Mesendoderm (in vitro differentiated cells): ENCODE measurements at regions not wholly inside any gene's neighbourhood (a gene's known extent, or its start where the extent isn't known, plus 50 kb on each side); places are given as distances from the start of the nearest gene placed in this dataset.
"Not testable (repeated sequence)": the region's sequence is repeated elsewhere in the genome, so short reads cannot be mapped to it uniquely, and the experiment has no call there.

Experiments used
- DNase-seq: peaks from one replicate; pipeline ENCODE4 v3.0.0; 2013
- H2AK5ac ChIP-seq: 2 replicates; pipeline ENCODE4 v1.6.1; 2013; ENCODE audit warnings: low read length, inconsistent platforms
- H2BK120ac ChIP-seq: 2 replicates; pipeline ENCODE4 v1.6.1; 2013; ENCODE audit warnings: low read depth, mild to moderate bottlenecking, low read length, moderate library complexity, mixed read lengths
- H2BK15ac ChIP-seq: replicated peaks from 2 replicates; pipeline ENCODE4 v1.6.1; 2013; ENCODE audit warnings: low read depth, mild to moderate bottlenecking, moderate library complexity
- H2BK5ac ChIP-seq: 2 replicates; pipeline ENCODE4 v1.6.1; 2013; ENCODE audit warnings: low read length, inconsistent platforms
- H3K18ac ChIP-seq: 2 replicates; pipeline ENCODE4 v1.6.1; 2013; ENCODE audit warnings: mild to moderate bottlenecking, low read length, mixed read lengths
- H3K23ac ChIP-seq: one replicate; pipeline ENCODE4 v1.6.1; 2013; ENCODE audit warnings: low read length
- H3K27ac ChIP-seq: 2 replicates; pipeline ENCODE4 v1.5.1; 2013; ENCODE audit warnings: low read depth, mild to moderate bottlenecking, inconsistent platforms, low read length, moderate library complexity
- H3K27me3 ChIP-seq: 2 replicates; pipeline ENCODE4 v1.6.1; 2013; ENCODE audit warnings: low read length, control low read depth, mild to moderate bottlenecking, inconsistent platforms; ENCODE audit not compliant: insufficient read depth, poor library complexity
- H3K36me3 ChIP-seq: 2 replicates; pipeline ENCODE4 v1.6.1; 2013; ENCODE audit warnings: low read length, inconsistent platforms; ENCODE audit not compliant: control insufficient read depth, insufficient read depth
- H3K4ac ChIP-seq: one replicate; pipeline ENCODE4 v1.6.1; 2013; ENCODE audit warnings: low read depth, mild to moderate bottlenecking, low read length, moderate library complexity
- H3K4me1 ChIP-seq: 2 replicates; pipeline ENCODE4 v1.6.1; 2013; ENCODE audit warnings: low read depth, low read length, inconsistent platforms; ENCODE audit not compliant: control insufficient read depth
- H3K4me2 ChIP-seq: 2 replicates; pipeline ENCODE4 v1.6.1; 2013; ENCODE audit warnings: low read length
- H3K4me3 ChIP-seq: 2 replicates; pipeline ENCODE4 v1.5.1; 2013; ENCODE audit warnings: mild to moderate bottlenecking, low read length
- H3K56ac ChIP-seq: one replicate; pipeline ENCODE4 v1.6.1; 2013; ENCODE audit warnings: low read length
- H3K79me1 ChIP-seq: 2 replicates; pipeline ENCODE4 v1.6.1; 2013; ENCODE audit warnings: low read length, inconsistent platforms
- H3K79me2 ChIP-seq: 2 replicates; pipeline ENCODE4 v1.6.1; 2013; ENCODE audit warnings: mild to moderate bottlenecking, low read length; ENCODE audit not compliant: control insufficient read depth, insufficient read depth
- H3K9ac ChIP-seq: 2 replicates; pipeline ENCODE4 v1.6.1; 2013; ENCODE audit warnings: low read length, inconsistent platforms
- H4K5ac ChIP-seq: one replicate; pipeline ENCODE4 v1.6.1; 2013; ENCODE audit warnings: low read length
- H4K8ac ChIP-seq: one replicate; pipeline ENCODE4 v1.6.1; 2013; ENCODE audit warnings: low read depth, mild to moderate bottlenecking, control low read depth, low read length, moderate library complexity
- WGBS: extraction: QIAGEN DNeasy Blood & Tissue Kit; methylation state at CpG from one replicate; pipeline ENCODE4 v1.1.7; 2013; ENCODE audit warnings: low lambda C conversion rate, missing lambda C conversion rate; ENCODE audit not compliant: insufficient coverage; ENCODE audit errors: extremely low coverage; 5-methylcytosine and 5-hydroxymethylcytosine counted together

- not testable (repeated sequence) for H3K18ac ChIP-seq, H3K27ac ChIP-seq, H2BK15ac ChIP-seq, H3K4me3 ChIP-seq, H3K36me3 ChIP-seq, H3K4me2 ChIP-seq, H4K8ac ChIP-seq, H2BK5ac ChIP-seq, H2BK120ac ChIP-seq, H3K56ac ChIP-seq, H2AK5ac ChIP-seq, H3K79me2 ChIP-seq, DNase-seq, H3K4ac ChIP-seq, H3K23ac ChIP-seq, H3K4me1 ChIP-seq, H3K79me1 ChIP-seq, H3K27me3 ChIP-seq, H3K9ac ChIP-seq, H4K5ac ChIP-seq
- no CpG with 5 or more reads among the region's 24 CpGs for WGBS
Measured at GRCh38 chr17:83173180-83173913, 93.9 kb downstream of the METRNL start.

- Histone ChIP-seq H3K79me2 (no peaks in the 10 kb centered on the region), H4K5ac (no peak overlapping the region), H3K18ac (no peak overlapping the region), H3K56ac (no peak overlapping the region), H3K23ac (no peak overlapping the region), H3K79me1 (no peaks in the 10 kb centered on the region), H3K27me3 (no peaks in the 10 kb centered on the region), H2BK15ac (no peak overlapping the region), H3K4me1 (no peaks in the 10 kb centered on the region), H4K8ac (no peak overlapping the region), H3K4me3 (no peak overlapping the region), H3K9ac (no peak overlapping the region), H3K27ac (no peak overlapping the region), H3K4me2 (no peak overlapping the region), H3K4ac (no peak overlapping the region), H2BK120ac (no peak overlapping the region), H2BK5ac (no peak overlapping the region), H3K36me3 (no peaks in the 10 kb centered on the region), H2AK5ac (no peak overlapping the region)
- no peak for DNase-seq
- WGBS: no CpG with 5 or more reads among the region's 18 CpGs
Measured at GRCh38 chr17:83173914-83174361, 94.5 kb downstream of the METRNL start.

- WGBS: no CpG with 5 or more reads among the region's 13 CpGs
- H3K18ac ChIP-seq: no peak overlapping the region
Measured at GRCh38 chr17:83174362-83175118, 95.1 kb downstream of the METRNL start.

GRCh38 chr17:83175119-83175821, 95.9 kb downstream of the METRNL start:
- H4K5ac ChIP-seq: no peak overlapping the region
- DNase-seq: no peak
- no peak overlapping the region for H4K8ac ChIP-seq
- no peak overlapping the region for H3K23ac ChIP-seq
- H3K27ac ChIP-seq: no peak overlapping the region
- H3K4me2 ChIP-seq: no peak overlapping the region
- no peak overlapping the region for H3K56ac ChIP-seq
- no CpG with 5 or more reads among the region's 16 CpGs for WGBS
- H3K27me3 ChIP-seq: no peaks in the 10 kb centered on the region
- H3K18ac ChIP-seq: no peak overlapping the region
- H2BK15ac ChIP-seq: no peak overlapping the region
- no peak overlapping the region for H2BK5ac ChIP-seq
- H2BK120ac ChIP-seq: no peak overlapping the region
- H3K79me2 ChIP-seq: no peaks in the 10 kb centered on the region
- no peaks in the 10 kb centered on the region for H3K79me1 ChIP-seq
- no peak overlapping the region for H2AK5ac ChIP-seq
- no peak overlapping the region for H3K9ac ChIP-seq
- H3K36me3 ChIP-seq: no peaks in the 10 kb centered on the region
- no peaks in the 10 kb centered on the region for H3K4me1 ChIP-seq
- no peak overlapping the region for H3K4ac ChIP-seq
- H3K4me3 ChIP-seq: no peak overlapping the region

More at GRCh38 chr17:83174362-83175118, 95.1 kb downstream of the METRNL start:
- Histone ChIP-seq H3K79me2 (no peaks in the 10 kb centered on the region), H3K56ac (no peak overlapping the region), H3K4me3 (no peak overlapping the region), H3K27ac (no peak overlapping the region), H3K36me3 (no peaks in the 10 kb centered on the region), H2BK5ac (no peak overlapping the region), H2AK5ac (no peak overlapping the region), H3K9ac (no peak overlapping the region), H4K5ac (no peak overlapping the region), H4K8ac (no peak overlapping the region), H3K79me1 (no peaks in the 10 kb centered on the region), H3K4me1 (no peaks in the 10 kb centered on the region), H2BK120ac (no peak overlapping the region), H2BK15ac (no peak overlapping the region), H3K23ac (no peak overlapping the region), H3K27me3 (no peaks in the 10 kb centered on the region), H3K4ac (no peak overlapping the region), H3K4me2 (no peak overlapping the region)
- DNase-seq: no peak

- H3K23ac ChIP-seq: no peak overlapping the region
- no peaks in the 10 kb centered on the region for H3K79me2 ChIP-seq
- H4K5ac ChIP-seq: no peak overlapping the region
- H3K18ac ChIP-seq: no peak overlapping the region
- no peak overlapping the region for H2AK5ac ChIP-seq
- H4K8ac ChIP-seq: no peak overlapping the region
- no peaks in the 10 kb centered on the region for H3K36me3 ChIP-seq
- no peaks in the 10 kb centered on the region for H3K79me1 ChIP-seq
- no peak overlapping the region for H3K4ac ChIP-seq
- H3K4me1 ChIP-seq: no peaks in the 10 kb centered on the region
- no peak overlapping the region for H3K9ac ChIP-seq
- no peak overlapping the region for H2BK15ac ChIP-seq
- no peak overlapping the region for H3K4me3 ChIP-seq
- no peak overlapping the region for H3K4me2 ChIP-seq
- no peak overlapping the region for H2BK120ac ChIP-seq
- no peak overlapping the region for H3K27ac ChIP-seq
- WGBS: no CpG with 5 or more reads among the region's 15 CpGs
- no peak for DNase-seq
- no peak overlapping the region for H2BK5ac ChIP-seq
- no peak overlapping the region for H3K56ac ChIP-seq
- no peaks in the 10 kb centered on the region for H3K27me3 ChIP-seq
Measured at GRCh38 chr17:83175822-83176622, 96.6 kb downstream of the METRNL start.
